GM12865 (cell line): ENCODE measurements at regions not wholly inside any gene's neighbourhood (a gene's known extent, or its start where the extent isn't known, plus 50 kb on each side); places are given as distances from the start of the nearest gene placed in this dataset.

Source experiments
- DNase-seq: peaks from one replicate; pipeline ENCODE4 v3.0.0; 2010; ENCODE audit warnings: low read depth
- H3K4me3 ChIP-seq: 2 replicates; pipeline ENCODE4 v1.5.1; 2011; ENCODE audit warnings: mild to moderate bottlenecking, low read depth, low read length, control low read depth
- CTCF ChIP-seq: IDR thresholded peaks from 2 replicates; pipeline ENCODE4 v1.5.1; 2011; ENCODE audit warnings: low read length, control low read depth, low read depth, inconsistent platforms; ENCODE audit not compliant: insufficient read depth; ENCODE audit errors: missing control alignments

- no peak for DNase-seq
- TF ChIP-seq CTCF, result no peak
- H3K4me3 ChIP-seq, result no peak overlapping the region
Observed at GRCh38 chr12:66768293-66768692, 89.4 kb upstream of the GRIP1 start.

GRCh38 chr12:66774929-66775328 lies 96.1 kb upstream of the GRIP1 start:
- DNase-seq, result no peak
- TF ChIP-seq CTCF, result no peak
- H3K4me3 ChIP-seq, result no peak overlapping the region

DNA sequence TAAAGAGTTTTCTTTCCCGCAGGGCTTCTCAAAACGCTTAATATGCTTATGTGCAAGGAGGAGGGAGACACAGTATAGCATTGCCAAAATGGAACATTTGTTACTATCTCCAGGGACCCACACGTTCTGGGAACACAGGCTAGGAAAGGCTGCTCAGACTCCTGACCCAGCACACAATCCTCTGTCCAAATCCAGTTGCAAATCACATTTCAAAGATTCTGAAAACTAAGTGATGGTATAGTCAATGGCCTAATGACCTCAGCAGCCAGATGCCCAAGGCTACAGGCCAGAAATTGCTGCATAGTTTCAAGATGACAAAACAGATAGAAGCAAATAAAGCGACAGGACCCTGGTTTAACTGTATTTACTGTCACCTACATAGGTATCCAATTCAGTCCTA lies 97.0 kb upstream of the GRIP1 start:
- TF ChIP-seq CTCF, result no peak
- DNase-seq, result peak; percentile 4

DNA sequence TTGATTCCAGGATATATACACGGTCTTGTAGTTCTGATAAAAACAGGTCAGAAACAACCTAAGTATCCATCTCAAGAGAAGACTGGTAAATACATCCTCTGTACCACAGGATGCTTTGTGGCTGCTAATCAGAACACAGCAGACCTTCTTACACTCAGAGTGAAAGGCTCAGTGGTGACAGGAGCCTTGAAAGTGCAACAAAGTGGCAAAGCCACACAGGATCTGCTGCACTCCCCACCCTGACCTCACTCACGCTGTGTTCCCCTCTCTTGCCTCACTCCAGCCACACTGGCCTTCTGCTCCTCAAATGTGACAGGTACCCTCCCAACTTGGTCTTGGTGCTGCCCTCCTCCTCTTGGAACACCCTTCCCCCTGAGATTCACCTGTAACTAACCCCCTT lies 98.1 kb upstream of the GRIP1 start:
- peak; percentile 79 for DNase-seq
- no peak for TF ChIP-seq CTCF

More for the DNA sequence above, 97.0 kb upstream of the GRIP1 start:
- H3K4me3 ChIP-seq, result no peak overlapping the region

GRCh38 chr12:66779466-66779865 lies 100.6 kb upstream of the GRIP1 start:
- DNase-seq, result no peak

More for the DNA sequence above, 98.1 kb upstream of the GRIP1 start:
- no peak overlapping the region for H3K4me3 ChIP-seq

DNA sequence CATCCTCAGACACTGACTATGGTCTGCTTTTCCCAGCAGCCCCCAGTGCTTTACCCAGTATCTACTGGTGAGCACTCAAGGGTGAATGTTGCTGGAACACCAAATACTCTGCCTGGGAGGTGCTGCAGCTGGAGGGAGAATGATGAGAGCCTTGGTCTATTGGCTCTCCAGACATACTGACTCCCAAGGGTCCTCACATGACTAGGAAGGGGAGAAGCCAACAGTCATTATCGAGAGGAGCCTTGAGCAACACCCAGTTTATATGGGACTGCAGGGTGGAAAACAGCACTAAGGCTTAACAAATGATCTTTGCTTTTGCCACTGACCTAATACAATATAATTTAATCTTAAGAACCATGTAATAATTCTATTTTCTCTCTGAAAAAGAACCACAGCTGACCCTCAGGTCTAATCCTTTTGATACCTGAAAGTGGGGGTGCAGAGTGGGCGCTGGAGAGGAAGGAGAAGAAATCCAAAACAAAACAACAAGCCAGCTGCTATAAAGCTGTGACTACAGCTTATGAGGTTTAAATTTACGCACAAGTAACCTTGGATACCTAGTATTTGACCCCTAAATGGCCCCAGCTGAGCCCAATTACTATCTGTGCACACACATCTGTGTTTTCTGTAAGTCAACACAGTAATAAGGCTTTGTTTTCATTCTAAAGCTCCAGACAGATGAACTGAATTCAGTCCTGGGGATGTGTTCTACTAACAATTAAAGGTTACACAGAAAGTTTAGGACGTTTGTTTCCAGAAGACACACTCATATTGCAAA lies 107.8 kb upstream of the GRIP1 start:
- no peak for DNase-seq
- no peak overlapping the region for H3K4me3 ChIP-seq
- no peak for TF ChIP-seq CTCF

More at GRCh38 chr12:66779466-66779865, 100.6 kb upstream of the GRIP1 start:
- H3K4me3 ChIP-seq, result no peak overlapping the region
- no peak for TF ChIP-seq CTCF

DNA sequence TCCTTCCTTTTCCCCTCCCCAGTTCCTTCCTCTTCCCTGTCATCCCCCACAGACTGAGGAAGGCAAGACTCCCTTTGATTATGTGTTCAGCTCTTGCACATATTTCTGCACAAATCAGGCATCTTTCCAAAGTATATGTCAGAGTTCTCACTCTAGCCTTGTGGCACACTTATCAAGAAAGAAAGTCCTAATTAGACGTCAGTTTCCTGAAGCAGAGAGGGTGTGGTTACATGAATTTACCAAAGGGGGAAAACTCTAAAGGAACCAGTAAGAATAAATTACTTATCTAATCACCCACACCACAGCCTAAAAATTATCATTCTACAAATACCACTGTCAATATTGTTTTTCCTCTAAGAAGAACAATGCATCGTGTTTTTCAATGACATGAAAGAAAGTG lies 120.7 kb upstream of the GRIP1 start:
- DNase-seq, result no peak
- no peak for TF ChIP-seq CTCF
- no peak overlapping the region for H3K4me3 ChIP-seq
